Right ventricle myocardium superior (tissue), 1 donor: ENCODE measurements at regions not wholly inside any gene's neighbourhood (a gene's known extent, or its start where the extent isn't known, plus 50 kb on each side); places are given as distances from the start of the nearest gene placed in this dataset.

Experiments
- ATAC-seq: fragments of 200-7000 bp; cut with Tn5 transposase; one replicate; pipeline ENCODE4 v1.9.1; 2020; ENCODE audit warnings: mild to moderate bottlenecking; ENCODE audit not compliant: poor library complexity
- DNase-seq: peaks from one replicate; pipeline ENCODE4 v3.0.0-alpha.2; 2020
- intact Hi-C: fragments of 100-400 bp; cut with DNase I; formaldehyde crosslinking; loops from one replicate; pipeline ENCODE4 v1.11.2; 2022
- donor health status: DM: no; HTN: yes; CAD: no; lungs with severe emphysema.

DNA sequence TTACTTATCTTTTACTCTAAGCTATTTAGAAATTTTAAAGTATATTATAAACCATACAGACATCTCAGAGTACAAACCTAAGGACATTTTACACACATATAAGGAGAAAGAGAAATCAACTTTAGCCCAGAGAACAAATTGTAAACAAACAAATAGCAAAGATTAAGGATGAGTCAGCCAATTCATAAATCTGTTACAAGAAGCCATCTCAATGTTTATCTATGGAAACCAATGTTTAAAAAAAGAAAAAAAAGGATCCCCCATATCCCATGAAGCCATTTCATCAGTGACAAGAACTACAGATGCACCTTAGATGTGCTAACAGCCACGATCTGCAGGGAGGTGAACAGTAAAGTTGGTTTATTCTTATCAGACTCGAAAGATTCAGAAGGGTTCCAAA is 437.1 kb downstream of the SHQ1 start:
- no peak for DNase-seq
- intact Hi-C loops: no loop called here
- ATAC-seq: no peak

DNA sequence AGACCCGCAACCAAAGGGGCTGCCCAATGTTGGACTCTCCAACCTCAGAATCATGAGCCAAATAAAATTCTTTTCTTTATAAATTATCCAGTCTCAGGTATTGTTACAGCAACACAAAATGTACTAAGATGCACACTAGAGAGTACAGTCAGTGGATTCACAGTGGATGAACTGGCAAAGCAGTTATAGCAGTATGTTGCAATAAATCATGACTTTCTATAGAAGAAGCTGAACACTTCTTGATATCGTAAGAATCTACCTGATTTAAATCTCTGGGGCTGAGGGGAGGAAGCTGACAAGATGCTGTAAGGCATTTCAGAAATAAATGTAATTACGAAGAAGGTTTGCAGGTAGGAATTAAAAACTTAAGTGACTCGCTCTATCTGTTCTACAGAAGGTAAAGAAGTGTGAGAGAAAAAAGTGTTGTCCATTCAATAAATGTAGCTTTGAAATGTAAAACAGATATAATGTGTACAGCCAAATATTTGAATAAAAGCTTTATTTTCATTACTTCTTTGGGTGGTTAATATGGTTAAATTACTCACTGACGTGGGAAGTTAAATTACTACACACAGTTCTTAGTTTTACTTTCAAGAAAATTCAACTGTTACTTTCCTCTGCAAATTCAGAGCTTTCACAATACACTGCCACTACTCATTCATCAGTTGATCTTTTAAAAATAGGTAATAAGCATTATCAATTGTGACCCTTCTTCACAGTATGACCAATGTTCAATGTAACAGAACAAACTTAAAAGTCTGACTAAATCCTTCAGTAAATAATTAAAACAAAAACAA is 439.1 kb downstream of the SHQ1 start:
- DNase-seq (no peak), ATAC-seq (no peak)
- intact Hi-C loops: no loop called here

DNA sequence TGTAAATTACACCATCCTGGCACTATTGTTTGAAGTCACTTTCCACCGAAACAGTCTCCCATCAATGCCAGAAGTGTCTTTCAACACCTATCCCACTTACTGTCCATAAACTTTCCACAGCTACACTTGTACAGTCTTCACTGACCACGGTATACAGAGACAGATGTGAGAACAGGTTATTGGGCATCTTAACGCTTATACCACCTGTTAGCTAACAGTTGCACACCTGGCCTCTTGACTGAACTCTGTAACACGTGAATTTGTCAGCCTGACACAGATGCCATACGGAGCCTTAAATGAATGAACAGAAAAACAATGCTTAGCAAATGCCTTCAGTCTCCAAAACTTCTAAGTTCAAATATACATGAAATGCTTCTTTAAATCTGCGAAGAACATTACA is 440.5 kb downstream of the SHQ1 start:
- no peak for ATAC-seq
- intact Hi-C loops: no loop called here
- DNase-seq: no peak

DNA sequence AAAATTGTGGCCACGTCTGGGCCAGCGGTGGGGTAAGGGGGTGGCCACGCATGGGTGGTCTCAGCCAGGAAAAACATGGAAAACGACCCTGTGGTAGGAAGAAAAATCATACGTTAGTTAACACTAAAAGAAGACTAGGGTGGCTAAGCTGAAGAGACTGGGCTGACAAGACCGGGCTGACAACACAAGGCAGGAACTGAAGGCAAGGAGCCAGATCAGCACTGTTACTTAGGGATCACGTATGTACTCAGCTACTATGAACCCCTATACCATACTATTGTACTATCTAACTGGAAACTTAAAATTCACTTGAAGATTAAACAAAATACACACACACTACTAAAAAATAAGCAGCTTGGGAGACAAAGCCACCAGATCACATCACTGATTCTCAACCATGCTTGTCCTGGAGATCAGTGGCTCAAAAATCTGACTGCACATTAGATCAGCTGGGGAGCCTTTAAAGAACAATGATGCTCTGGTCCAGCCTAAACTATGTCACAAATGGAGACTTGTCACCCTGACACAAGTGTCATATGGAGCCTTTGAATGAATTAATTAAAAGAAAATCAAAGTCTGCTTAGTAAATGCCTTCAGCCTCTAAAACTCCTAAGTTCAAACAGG is 442.2 kb downstream of the SHQ1 start:
- DNase-seq (no peak), ATAC-seq (peak; percentile 90)
- intact Hi-C loops: no loop called here

DNA sequence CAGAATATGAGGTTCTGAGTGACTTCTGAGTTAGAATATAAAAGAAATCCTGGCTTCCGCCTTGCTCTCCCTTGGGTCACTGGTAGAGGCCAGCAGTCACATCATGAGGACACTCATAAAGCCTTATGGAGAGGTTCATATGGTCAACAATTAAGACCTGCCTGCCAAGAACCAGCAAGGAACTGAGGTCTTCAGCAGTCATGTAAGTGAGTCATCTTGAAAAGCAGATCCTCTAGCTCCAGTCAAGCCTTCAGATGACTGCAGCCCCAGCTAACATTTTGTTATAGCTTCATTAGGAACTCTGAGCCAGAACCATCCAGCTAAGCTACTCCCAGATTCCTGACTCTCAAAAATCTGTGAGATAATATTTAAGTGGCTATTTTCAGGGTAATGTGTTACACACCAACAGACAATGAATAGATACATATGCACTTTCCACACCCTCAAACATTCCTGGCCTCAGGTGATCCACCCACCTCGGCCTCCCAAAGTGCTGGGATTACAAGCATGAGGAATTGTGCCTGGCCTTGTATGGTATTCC is 447.2 kb downstream of the SHQ1 start:
- intact Hi-C loops: no loop called here
- DNase-seq: no peak
- no peak for ATAC-seq

DNA sequence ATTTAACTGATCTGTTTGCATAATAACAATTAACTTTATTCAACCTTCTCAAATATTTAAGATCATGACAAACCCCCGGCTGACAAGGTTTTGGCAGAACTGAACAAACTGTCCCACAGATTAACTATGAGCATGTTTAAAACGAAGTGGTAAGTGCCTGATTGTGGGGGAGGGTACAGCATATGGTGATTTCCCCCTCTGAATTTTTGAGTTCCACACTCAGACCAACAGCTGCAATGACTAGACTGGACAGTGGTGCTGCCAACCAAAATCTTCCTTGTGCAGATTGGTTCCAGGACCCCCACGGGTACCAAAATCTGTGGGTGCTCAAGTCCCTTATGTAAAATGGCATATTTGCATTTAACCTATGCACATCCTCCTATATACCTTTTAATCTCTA is 449.5 kb downstream of the SHQ1 start:
- ATAC-seq (no peak), DNase-seq (no peak)
- intact Hi-C loops: no loop called here

DNA sequence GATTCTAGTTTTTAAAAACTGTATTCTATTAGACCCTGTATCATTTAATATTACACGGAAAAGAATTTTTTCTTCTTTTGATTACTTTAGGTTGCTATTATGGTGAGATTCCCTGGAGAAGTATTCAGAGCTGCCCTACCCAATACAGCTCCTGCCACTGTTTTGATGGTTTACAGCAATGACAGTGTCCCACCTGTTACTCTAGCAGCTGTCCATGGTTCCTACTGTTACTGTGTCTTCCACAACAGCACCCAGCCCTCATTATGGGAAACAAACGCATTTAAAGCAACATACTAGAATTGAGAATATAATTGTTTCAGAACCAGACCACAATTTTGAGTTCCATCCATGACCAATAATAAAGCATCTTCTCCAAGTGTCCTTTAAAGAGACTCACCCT is 450.7 kb downstream of the SHQ1 start:
- DNase-seq: no peak
- intact Hi-C loops: no loop called here
- ATAC-seq: no peak

DNA sequence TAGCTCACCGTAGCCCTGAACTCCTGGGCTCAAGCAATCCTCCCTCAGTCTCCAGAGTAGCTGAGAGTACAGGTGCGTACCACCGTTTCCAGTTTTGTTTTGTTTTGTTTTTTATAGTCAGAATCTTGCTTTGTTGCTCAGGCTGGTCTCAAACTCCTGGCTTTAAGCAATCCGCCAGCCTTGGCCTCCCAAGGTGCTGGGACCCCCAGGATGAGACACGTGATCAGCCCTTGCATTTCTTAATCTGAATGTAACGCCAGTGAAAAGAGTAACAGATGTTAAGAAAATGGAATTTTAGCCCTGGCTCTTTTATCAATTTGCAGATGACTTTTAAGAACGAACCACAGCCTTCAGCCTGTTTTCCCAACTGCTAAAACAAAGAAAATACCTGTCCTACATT is 451.3 kb downstream of the SHQ1 start:
- intact Hi-C loops: no loop called here
- DNase-seq: no peak
- no peak for ATAC-seq

DNA sequence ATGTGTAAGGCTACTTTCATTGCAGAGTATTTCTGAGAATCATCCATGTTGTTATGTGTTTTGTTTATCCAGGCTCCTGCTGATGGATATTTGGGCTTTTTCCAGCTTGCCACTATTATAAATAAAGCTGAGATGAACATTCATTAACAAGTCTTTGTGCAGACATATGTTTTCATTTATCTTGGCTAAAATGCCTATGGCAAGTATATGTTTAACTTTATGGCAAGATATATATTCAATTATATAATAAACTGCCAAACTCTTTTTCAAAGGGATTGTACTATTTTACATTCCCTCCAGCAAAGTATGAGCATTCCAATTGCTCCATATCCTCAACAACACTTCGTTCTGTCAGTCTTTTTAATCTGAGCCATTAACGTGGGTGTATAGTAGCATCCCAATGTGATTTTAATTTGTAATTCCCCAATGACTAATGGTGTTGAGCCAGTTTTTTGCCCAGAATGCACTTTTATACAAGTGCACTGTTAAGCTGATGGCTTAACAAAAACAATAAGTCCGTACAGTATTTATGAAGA is 452.4 kb downstream of the SHQ1 start:
- ATAC-seq (no peak), DNase-seq (no peak)
- intact Hi-C loops: no loop called here

DNA sequence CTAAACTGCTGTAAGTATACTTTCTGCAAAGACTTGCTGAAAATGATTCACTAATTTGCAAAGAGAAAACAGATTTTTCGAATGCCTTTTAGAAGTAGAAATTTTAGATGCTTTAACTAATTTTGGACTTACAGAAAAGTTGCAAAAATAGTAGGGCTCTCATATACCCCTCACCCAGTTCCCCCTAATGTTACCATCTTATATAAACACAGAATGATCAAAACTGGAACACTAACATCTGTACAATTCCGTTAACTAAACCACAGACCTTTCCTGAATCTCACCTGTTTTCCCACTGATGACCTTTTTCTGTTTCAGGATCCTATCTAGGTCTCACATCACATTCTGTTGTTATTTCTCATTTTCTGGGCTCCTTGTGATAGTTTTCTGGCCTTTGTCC is 454.8 kb downstream of the SHQ1 start:
- DNase-seq: no peak
- intact Hi-C loops: no loop called here
- no peak for ATAC-seq

DNA sequence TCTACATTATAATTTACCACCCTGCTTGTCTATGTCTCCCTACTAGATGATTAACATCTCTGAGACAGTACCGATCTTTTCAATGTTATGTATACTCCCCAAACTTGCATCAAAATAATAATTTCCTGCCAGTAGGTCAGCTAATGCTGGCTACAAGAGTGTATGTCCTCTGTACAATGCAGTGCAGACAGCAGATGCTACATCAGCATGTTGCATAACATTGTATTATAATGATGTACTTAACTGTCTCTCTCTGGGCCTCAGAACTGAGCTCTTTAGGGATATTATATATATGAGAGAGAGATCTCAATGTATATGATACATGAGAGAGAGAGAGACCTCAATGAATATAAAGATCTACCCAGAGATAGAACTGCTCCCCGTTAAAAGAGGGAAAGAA is 456.6 kb downstream of the SHQ1 start:
- intact Hi-C loops: no loop called here
- no peak for ATAC-seq

DNA sequence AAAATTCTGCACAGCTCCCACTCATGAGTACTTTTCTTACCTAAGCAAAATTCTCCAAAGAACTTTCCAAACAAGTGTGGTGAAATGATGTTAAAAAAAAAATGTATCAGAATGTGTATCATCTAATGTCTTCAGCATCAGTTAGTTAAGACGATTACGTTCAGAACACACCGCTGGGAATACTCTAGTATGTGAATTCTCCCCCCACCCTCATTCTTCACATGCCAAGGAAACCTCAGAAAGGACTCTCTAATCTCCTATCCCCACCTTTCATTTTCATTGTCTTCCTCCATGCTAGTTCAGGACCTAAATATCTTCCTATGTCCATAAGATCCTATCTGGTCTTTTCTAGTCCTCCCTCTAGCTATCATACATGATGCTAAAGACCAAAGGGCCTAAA is 457.4 kb downstream of the SHQ1 start:
- DNase-seq (no peak), ATAC-seq (no peak)
- intact Hi-C loops: no loop called here

More for the DNA sequence above, 456.6 kb downstream of the SHQ1 start:
- no peak for DNase-seq

DNA sequence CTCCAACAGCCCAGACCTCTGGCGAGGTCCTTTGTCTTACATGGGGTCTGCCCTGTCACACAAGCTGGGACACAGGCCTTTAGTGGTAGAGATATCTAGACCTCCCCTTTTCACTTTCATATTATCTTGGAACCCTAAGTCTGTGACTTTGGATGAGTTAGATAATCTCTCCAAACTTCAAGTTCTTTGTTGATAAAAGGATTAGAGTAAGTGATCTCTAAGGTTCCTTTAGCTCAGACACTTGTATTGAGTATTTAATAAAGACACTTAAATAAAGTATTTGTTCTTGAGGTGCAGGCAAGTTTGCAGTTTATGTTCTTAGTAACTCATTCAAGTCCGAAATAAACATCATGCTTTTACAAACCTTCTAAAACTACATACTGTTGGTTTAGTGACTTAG is 459.6 kb downstream of the SHQ1 start:
- DNase-seq (no peak), ATAC-seq (no peak)
- intact Hi-C loops: no loop called here

DNA sequence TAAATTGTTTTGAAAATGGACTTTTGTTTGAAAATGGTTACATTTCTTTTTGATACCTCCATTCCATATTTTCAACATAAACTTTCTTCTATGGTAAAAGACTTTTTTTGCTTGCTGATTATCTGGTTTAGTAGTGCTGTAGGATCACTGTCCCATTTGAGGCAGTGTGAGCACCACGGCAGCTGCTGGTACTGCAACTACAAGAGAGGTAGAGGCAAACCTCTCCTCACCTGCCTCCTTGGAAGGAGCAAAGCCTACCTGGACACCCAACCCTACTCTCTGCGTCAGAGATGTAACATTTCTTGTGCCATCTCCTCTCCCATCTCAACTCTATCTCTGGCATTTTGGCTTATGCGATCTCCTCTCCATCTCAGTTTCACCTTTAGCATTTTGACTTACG is 460.1 kb downstream of the SHQ1 start:
- intact Hi-C loops: no loop called here
- DNase-seq: no peak
- ATAC-seq: no peak

DNA sequence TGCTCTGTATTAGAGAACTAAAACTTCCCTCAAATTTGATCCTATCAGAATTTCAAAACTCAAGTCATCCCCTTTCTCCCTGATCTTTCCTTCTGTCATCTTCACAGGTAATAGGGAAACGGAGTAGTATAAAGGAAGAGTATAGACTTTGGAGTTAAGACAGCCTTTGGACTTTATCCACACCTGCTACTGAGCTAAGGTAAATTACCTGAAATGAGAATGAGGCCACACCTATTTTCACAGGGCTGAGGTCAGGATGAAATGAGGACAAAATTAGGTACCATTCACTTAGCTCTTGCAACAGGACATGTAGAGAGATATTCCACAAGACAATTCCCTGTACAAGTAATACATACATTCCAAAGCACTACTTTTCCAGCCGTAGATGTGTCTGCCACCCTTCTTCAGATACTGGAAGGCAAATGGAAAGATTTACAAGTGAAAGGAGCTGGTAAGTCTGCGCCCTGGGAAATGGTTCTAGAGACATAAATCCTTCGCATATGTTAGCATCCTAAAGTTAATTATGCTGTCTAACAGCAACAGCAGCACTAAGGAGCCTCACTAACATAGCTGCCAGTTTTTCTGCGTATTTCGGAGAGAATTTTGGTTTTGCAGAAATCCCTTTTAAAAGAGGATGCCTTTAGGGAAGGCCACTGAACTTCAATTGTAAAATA is 461.8 kb downstream of the SHQ1 start:
- intact Hi-C loops: no loop called here
- ATAC-seq (no peak), DNase-seq (no peak)

DNA sequence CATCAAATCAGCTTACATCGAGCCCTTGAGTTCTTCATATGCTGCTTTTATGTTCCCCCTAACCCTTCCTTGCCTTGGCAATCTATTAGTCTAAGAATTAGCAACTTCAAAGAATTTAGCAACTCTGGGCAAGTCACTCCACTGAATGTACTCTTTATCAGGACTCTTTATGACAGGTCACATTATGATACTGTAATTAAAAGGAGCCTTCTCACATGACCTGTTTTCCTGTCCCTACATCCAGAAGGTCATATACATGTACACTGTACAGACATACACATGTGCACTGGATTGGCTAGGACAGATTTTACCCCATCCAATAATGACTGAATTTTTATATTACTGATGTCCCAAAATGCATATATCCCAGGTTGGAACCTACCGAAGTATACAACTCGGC is 463.1 kb downstream of the SHQ1 start:
- intact Hi-C loops: no loop called here
- no peak for DNase-seq

DNA sequence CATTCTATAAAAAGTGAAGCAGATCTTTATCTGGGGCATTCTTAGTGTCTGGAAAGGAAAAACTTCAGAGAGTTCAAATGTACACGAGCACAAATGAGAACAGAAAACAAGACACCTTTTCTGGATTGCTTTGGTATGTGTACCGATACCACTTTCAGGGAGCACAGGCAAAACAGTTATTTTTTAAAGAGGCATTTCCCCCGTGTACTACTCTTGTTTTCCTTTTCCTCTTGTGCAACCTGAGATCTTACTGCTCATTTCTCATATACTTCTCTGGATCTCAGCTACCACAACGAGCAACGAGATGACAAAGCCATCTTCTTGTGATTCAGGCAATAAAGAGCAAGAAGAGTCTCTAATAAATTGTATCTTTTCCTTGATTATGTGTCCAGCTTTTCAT is 463.6 kb downstream of the SHQ1 start:
- intact Hi-C loops: no loop called here
- ATAC-seq (no peak), DNase-seq (no peak)

More for the DNA sequence above, 463.1 kb downstream of the SHQ1 start:
- ATAC-seq: no peak

DNA sequence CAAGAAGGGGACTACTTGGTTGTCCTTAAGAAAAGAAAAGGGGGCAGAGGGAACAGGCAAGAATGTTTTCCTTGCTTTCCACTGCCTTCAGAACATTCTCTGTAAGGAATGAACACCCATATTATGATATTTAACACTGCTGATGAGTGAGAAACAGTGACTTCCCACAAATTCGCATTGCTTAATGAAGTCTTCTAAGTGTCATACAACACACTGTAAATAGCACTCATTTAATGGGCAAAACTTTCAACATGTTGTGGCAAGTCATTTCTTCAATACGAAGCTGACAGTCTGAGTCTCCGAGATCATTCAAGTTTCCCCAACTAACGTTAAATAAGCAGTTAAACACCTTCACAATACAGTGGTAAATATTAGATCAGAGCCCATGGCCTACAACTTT is 464.4 kb downstream of the SHQ1 start:
- no peak for ATAC-seq
- DNase-seq: no peak
- intact Hi-C loops: no loop called here

DNA sequence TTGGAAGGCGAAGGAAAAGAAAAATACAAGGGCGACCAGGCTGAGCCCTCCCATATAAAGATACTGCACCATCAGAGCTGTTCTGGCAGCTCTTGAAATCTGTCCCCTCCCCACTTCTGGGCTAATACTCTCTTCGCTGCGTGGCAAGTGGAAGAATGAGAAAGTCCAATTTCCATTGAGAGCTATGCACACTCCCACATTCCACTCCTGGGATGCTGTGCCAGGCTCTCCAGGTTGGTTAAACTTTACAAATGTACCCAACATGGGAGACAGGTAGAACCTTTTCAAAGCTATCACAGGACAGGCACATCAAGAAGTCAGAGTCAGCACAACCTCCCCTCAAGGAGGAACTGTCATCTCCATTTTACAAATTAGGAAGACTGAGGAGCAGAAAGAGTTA is 465.0 kb downstream of the SHQ1 start:
- ATAC-seq (no peak), DNase-seq (no peak)
- intact Hi-C loops: no loop called here

DNA sequence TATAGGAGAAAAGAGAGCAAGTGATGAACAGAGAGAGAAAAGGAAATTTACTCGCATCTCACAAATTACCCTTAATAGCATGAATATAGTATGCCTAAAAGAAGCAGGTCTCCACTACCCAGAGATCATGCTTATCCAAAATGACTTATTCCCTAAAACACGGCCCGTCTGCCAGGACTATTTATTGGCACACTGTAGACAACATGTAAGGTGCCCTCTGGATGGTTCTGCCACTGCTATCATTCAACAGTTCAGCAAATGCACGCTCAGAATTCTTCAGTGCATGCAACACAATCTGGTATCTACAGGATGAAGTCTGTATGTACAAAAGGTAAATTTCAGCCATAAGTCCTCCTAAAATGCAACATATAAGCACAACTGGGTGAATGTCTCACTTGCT is 465.8 kb downstream of the SHQ1 start:
- intact Hi-C loops: no loop called here
- ATAC-seq: peak; percentile 64

More for the DNA sequence above, 465.8 kb downstream of the SHQ1 start:
- no peak for DNase-seq
